ENCODE measurements at regions not wholly inside any gene's neighbourhood (a gene's known extent, or its start where the extent isn't known, plus 50 kb on each side); places are given as distances from the start of the nearest gene placed in this dataset.

DNA sequence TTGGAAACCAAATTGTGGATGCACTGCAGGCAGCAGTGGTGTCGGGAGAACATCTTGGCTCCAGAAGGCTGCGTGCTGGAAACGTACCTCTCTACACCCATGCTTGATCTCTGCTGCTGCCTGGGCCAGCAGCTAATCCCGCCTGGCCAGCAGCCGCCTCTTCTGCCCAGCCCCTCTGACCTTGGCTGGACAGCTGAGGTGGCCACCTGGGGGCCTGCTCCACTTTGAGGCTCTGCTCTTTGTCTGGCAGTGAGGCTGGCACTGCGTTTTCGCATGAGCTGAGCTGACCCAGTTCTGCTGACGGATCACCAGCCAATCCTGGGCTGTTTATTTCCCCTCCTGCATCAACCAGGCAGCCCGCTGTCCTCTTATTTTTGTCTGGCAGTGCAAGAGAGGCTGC, 154.9 kb downstream of the TENT4A start:
- no peaks in the 10 kb centered on the region for H4K20me1 ChIP-seq (ENCODE audit: control insufficient read depth, insufficient read depth, low read depth, low read length)
- no peaks in the 10 kb centered on the region for H3K27me3 ChIP-seq (ENCODE audit: control insufficient read depth, low read length)
- no peak overlapping the region for H3K4me3 ChIP-seq (ENCODE audit: low read length)
- no peaks in the 10 kb centered on the region for H3F3A ChIP-seq (ENCODE audit: control insufficient read depth, insufficient read depth)
- H3K4me1 ChIP-seq (ENCODE audit: control insufficient read depth, low read length): no peaks in the 10 kb centered on the region
- no peaks in the 10 kb centered on the region for H3K9me3 ChIP-seq (ENCODE audit: control insufficient read depth, insufficient read depth, low read length)
- TF ChIP-seq CTCF (IDR thresholded peaks at IDR 0.05; ENCODE audit: low read depth, low read length, poor library complexity, severe bottlenecking): no peak
- TF ChIP-seq EZH2phosphoT487 (IDR thresholded peaks at IDR 0.05; ENCODE audit: borderline replicate concordance, low read length): no peak
- no peak overlapping the region for H3K4me2 ChIP-seq (ENCODE audit: low read length)
- no peaks in the 10 kb centered on the region for H3K36me3 ChIP-seq (ENCODE audit: control insufficient read depth, low read length)
- no peaks in the 10 kb centered on the region for H3K79me2 ChIP-seq (ENCODE audit: control insufficient read depth, low read length)
- H3K9me2 ChIP-seq (replicated peaks; ENCODE audit: control insufficient read depth, low read length): no peaks in the 10 kb centered on the region
- H3K27ac ChIP-seq (ENCODE audit: low read depth, low read length): no peak overlapping the region

DNA sequence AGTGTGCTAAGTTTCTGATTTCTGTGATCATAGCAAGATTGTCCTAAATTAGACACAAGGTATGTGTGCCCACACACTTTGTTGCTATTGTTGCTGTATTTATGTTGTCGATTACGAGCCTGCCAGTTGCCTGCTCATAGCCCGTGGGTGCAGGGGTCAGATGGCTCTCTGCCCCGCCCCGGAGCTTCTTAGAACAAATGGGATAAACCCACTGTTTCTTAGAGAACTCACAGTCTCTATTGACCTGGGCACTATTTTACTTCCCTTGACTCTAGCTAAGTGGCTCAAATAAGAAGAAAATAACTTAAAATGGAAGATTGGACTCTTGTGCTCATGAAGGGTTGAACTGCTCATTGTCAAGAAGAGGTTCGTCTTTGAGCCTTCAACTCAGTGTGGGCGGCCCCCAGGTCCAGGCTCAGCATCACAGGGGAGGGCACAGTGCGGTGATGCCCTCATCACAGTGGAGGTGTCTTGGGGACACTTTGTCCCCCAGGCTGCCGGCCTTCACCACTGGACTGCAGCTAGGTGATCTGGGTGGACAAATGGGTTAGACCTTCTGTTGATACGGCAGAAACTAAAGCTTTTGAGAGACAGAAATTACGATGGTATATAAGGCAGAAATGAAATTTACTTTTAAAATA, 155.5 kb downstream of the TENT4A start:
- Histone ChIP-seq H3K9me2 (replicated peaks; ENCODE audit: control insufficient read depth, low read length) (no peaks in the 10 kb centered on the region), H3K27ac (ENCODE audit: low read depth, low read length) (no peak overlapping the region), H4K20me1 (ENCODE audit: control insufficient read depth, insufficient read depth, low read depth, low read length) (no peaks in the 10 kb centered on the region), H3K4me3 (ENCODE audit: low read length) (no peak overlapping the region), H3F3A (ENCODE audit: control insufficient read depth, insufficient read depth) (no peaks in the 10 kb centered on the region), H3K36me3 (ENCODE audit: control insufficient read depth, low read length) (no peaks in the 10 kb centered on the region), H3K79me2 (ENCODE audit: control insufficient read depth, low read length) (no peaks in the 10 kb centered on the region), H3K4me2 (ENCODE audit: low read length) (no peak overlapping the region), H3K9me3 (ENCODE audit: control insufficient read depth, insufficient read depth, low read length) (no peaks in the 10 kb centered on the region), H3K4me1 (ENCODE audit: control insufficient read depth, low read length) (no peaks in the 10 kb centered on the region), H3K27me3 (ENCODE audit: control insufficient read depth, low read length) (no peaks in the 10 kb centered on the region)
- TF ChIP-seq CTCF (IDR thresholded peaks at IDR 0.05; ENCODE audit: low read depth, low read length, poor library complexity, severe bottlenecking) (no peak), EZH2phosphoT487 (IDR thresholded peaks at IDR 0.05; ENCODE audit: borderline replicate concordance, low read length) (no peak)

- no peak overlapping the region for H3K27ac ChIP-seq (ENCODE audit: low read depth, low read length)
- H3K79me2 ChIP-seq (ENCODE audit: control insufficient read depth, low read length): no peaks in the 10 kb centered on the region
- no peak overlapping the region for H3K4me2 ChIP-seq (ENCODE audit: low read length)
- H3K4me3 ChIP-seq (ENCODE audit: low read length): no peak overlapping the region
- no peaks in the 10 kb centered on the region for H3K27me3 ChIP-seq (ENCODE audit: control insufficient read depth, low read length)
- no peaks in the 10 kb centered on the region for H3K36me3 ChIP-seq (ENCODE audit: control insufficient read depth, low read length)
- H3K4me1 ChIP-seq (ENCODE audit: control insufficient read depth, low read length): no peaks in the 10 kb centered on the region
- H3K9me2 ChIP-seq (replicated peaks; ENCODE audit: control insufficient read depth, low read length): no peaks in the 10 kb centered on the region
- H4K20me1 ChIP-seq (ENCODE audit: control insufficient read depth, insufficient read depth, low read depth, low read length): no peaks in the 10 kb centered on the region
- no peaks in the 10 kb centered on the region for H3K9me3 ChIP-seq (ENCODE audit: control insufficient read depth, insufficient read depth, low read length)
- H3F3A ChIP-seq (ENCODE audit: control insufficient read depth, insufficient read depth): no peaks in the 10 kb centered on the region
- TF ChIP-seq CTCF (IDR thresholded peaks at IDR 0.05; ENCODE audit: low read depth, low read length, poor library complexity, severe bottlenecking) (no peak), EZH2phosphoT487 (IDR thresholded peaks at IDR 0.05; ENCODE audit: borderline replicate concordance, low read length) (no peak)
These were observed 156.4 kb downstream of the TENT4A start for GRCh38 chr5:6869677-6870076.
